ENCODE measurements at regions not wholly inside any gene's neighbourhood (a gene's known extent, or its start where the extent isn't known, plus 50 kb on each side); places are given as distances from the start of the nearest gene placed in this dataset.
A peak's percentile ranks its signal among the peaks of the same experiment; 100 is the strongest.

DNA sequence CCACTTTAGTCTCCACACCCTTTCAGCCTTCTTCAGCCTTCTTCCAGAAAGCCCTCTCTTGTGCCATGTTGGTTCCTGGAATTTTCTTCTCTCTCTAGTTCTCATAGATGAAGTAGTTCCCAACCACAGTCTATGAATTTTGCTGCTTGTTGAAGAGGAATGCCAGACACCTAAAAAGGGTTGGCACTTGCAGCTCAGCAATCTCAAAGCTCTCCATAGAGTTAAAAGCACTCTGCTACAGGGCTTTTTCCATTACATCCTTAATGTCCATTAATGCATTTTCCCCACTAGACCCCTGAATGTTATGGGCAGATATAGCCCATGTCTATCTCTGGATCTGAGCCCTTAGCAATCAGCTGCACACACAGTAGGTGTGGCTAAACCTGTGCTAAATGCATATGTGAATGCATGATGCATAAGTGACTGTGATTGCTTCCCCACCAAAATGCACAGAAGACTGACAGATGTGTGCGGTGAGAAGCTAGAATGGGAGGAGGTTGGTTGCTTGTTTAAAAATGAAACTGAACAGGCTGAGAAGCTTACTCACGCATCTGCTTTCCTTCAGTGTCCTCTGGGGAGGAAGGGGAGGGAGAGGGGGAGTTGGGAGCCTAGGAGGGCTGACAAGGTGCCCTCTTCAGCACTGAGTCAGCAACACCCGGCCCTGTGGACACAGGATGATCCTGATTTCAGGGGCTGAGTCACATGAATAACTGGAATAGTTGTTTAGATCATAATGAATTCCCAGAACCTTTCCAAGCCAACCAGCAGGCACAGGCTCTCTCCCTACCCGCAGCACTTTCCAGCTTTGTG lies 146.1 kb upstream of the FGGY start:
- DNase-seq, result peak; percentile 29
- Histone ChIP-seq H3K9me3 (ENCODE audit: severe bottlenecking) (no peaks in the 10 kb centered on the region), H3K27me3 (ENCODE audit: insufficient read depth, low read depth, severe bottlenecking) (no peaks in the 10 kb centered on the region), H3K27ac (no peak overlapping the region), H3K4me3 (ENCODE audit: low read depth, low read length) (no peak overlapping the region), H3K36me3 (no peaks in the 10 kb centered on the region)
- no peak for TF ChIP-seq CTCF (IDR thresholded peaks at IDR 0.05; ENCODE audit: low read depth, low read length)

DNA sequence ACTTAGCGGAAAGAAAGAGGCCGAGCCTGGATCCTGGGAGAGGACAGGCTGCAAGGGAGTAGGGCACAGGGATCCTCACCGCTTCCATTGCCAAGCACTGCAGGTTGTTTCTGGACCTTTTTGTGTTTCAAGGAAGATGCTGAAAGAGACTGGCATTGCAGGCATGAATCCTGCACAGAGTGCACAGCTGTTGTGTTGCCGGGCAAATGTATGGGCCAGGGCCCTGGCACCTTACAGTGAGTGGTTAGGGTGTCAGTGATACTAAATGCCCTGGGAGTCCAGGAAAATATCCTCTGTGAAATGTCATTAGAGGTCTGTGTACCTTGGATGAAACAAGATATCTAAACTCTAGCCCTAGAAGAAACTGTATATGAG lies 145.5 kb upstream of the FGGY start:
- no peaks in the 10 kb centered on the region for H3K27me3 ChIP-seq (ENCODE audit: insufficient read depth, low read depth, severe bottlenecking)
- TF ChIP-seq CTCF (IDR thresholded peaks at IDR 0.05; ENCODE audit: low read depth, low read length), result no peak
- H3K27ac ChIP-seq, result no peak overlapping the region
- H3K4me3 ChIP-seq (ENCODE audit: low read depth, low read length), result no peak overlapping the region
- H3K9me3 ChIP-seq (ENCODE audit: severe bottlenecking), result no peaks in the 10 kb centered on the region
- H3K36me3 ChIP-seq, result no peaks in the 10 kb centered on the region
- DNase-seq, result no peak

- Histone ChIP-seq H3K27ac (no peak overlapping the region), H3K27me3 (ENCODE audit: insufficient read depth, low read depth, severe bottlenecking) (no peaks in the 10 kb centered on the region), H3K9me3 (ENCODE audit: severe bottlenecking) (no peaks in the 10 kb centered on the region), H3K36me3 (no peaks in the 10 kb centered on the region), H3K4me3 (ENCODE audit: low read depth, low read length) (no peak overlapping the region)
- no peak for DNase-seq
- no peak for TF ChIP-seq CTCF (IDR thresholded peaks at IDR 0.05; ENCODE audit: low read depth, low read length)
Observed at GRCh38 chr1:59151860-59152259, 145.0 kb upstream of the FGGY start.

DNA sequence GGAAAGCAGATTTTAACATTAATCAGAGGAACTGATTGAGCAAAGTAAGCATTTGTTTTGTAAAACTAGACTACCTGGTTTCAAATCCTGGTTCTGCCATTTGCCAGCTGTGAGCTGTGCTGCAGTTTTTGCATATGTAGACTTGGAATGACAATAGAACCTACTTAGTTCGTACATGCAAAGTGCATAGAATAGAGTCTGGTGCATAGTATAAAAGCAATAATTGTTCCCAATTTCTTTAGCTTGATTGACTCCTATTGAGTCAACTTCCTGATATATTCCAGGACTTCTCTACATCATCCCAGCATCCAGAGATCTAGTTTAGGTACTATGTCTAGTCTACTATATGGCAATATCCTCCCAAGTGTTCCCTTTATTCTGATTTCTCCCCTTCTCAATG lies 144.4 kb upstream of the FGGY start:
- Histone ChIP-seq H3K36me3 (no peaks in the 10 kb centered on the region), H3K9me3 (ENCODE audit: severe bottlenecking) (no peaks in the 10 kb centered on the region), H3K27me3 (ENCODE audit: insufficient read depth, low read depth, severe bottlenecking) (no peaks in the 10 kb centered on the region), H3K4me3 (ENCODE audit: low read depth, low read length) (no peak overlapping the region), H3K27ac (no peak overlapping the region)
- TF ChIP-seq CTCF (IDR thresholded peaks at IDR 0.05; ENCODE audit: low read depth, low read length), result no peak
- no peak for DNase-seq

DNA sequence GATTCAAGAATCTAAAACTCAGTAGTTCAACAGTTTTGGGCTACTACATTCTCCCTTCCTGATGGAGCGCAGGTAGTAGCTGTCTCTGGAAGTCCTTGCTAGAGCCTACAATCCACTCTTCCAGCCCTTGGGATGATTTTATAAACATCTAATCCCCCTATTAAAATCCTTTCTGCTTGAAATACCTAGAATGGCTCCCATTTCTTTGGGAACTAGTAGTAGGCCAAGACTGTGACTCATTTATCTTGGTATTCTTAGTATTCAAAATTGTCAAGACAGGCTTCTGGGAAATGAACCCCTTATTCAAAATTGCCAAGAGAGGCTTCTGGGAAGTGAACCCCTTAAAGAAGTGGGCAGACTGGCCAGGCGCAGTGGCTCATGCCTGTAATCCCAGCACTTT lies 142.5 kb upstream of the FGGY start:
- Histone ChIP-seq H3K27ac (no peak overlapping the region), H3K4me3 (ENCODE audit: low read depth, low read length) (no peak overlapping the region), H3K9me3 (ENCODE audit: severe bottlenecking) (peaks cover 3% of the 10 kb centered on the region), H3K27me3 (ENCODE audit: insufficient read depth, low read depth, severe bottlenecking) (no peaks in the 10 kb centered on the region), H3K36me3 (no peaks in the 10 kb centered on the region)
- no peak for DNase-seq
- no peak for TF ChIP-seq CTCF (IDR thresholded peaks at IDR 0.05; ENCODE audit: low read depth, low read length)

DNA sequence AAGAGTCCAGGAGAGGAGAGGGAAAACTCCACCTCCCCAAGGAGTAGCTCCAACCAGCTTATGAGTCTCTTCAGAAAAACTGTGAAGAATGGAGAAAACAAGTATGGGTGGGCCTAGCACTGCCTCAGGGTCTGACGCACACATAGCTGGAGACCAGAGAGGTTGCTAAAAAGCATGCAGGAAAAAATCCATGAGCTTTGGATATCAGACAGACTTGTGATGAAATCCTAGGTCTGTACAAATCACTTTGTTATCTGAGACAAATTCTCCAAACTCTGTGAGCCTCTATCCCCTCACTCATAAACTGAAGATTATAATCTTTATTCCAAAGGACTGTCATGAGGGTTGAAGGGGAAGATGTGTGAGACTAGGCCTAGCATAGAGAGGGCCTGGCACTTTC lies 141.5 kb upstream of the FGGY start:
- no peak overlapping the region for H3K27ac ChIP-seq
- TF ChIP-seq CTCF (IDR thresholded peaks at IDR 0.05; ENCODE audit: low read depth, low read length), result no peak
- H3K27me3 ChIP-seq (ENCODE audit: insufficient read depth, low read depth, severe bottlenecking), result no peaks in the 10 kb centered on the region
- H3K36me3 ChIP-seq, result no peaks in the 10 kb centered on the region
- DNase-seq, result no peak
- H3K4me3 ChIP-seq (ENCODE audit: low read depth, low read length), result no peak overlapping the region
- H3K9me3 ChIP-seq (ENCODE audit: severe bottlenecking), result peaks cover 7% of the 10 kb centered on the region
